ENCODE measurements at regions not wholly inside any gene's neighbourhood (a gene's known extent, or its start where the extent isn't known, plus 50 kb on each side); places are given as distances from the start of the nearest gene placed in this dataset.

DNA sequence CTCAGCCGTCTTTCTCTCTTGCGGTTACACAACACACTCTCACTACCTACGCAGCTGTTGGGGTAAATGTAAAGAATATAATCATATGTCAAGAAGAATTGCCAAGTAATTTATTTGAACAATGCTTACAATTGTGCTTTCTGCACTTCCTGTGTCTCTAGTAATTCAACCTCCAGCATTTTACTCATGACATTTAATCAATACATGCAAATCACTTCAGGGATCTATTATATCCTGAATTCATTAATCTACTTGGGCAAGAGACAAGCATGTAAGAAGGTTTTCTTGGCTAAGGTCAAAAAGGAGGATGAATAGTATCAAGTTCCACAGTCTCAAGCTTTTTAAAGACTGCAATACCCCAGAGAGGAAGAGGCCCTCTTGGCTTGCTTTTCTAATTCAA lies 562.9 kb upstream of the ADARB2 start:
- no peak for DNase-seq

DNA sequence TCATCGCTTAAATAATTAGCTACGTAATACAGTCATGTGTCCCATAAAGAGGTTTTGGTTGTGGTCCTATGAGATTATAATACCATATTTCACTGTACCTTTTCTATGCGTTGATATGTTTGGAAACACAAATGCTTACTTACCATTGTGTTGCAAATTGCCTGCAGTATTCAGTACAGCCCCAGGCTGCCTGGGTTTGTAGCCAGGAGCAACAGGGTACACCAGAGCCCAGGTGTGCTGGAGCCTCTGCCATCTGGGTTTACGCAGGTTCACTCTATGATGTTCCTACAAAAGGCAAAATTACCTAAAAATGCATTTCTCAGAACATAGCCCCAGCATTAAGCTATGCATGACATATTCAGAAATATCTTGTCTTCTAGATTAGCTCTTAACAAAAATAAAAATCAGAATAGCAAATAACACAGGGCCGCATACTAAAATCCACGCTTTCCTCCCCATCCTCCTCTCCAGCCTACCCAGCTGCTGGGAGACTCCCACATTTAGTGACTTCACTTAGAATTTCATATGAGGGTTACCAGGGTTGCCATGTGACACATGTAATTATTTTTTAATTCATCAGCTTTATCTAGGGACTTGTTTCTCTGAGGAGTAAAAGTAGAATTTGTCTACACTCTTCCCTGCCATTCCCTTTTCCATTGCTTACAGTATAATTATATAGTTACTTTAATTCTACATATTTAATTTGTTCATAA lies 559.0 kb upstream of the ADARB2 start:
- DNase-seq, result no peak

DNA sequence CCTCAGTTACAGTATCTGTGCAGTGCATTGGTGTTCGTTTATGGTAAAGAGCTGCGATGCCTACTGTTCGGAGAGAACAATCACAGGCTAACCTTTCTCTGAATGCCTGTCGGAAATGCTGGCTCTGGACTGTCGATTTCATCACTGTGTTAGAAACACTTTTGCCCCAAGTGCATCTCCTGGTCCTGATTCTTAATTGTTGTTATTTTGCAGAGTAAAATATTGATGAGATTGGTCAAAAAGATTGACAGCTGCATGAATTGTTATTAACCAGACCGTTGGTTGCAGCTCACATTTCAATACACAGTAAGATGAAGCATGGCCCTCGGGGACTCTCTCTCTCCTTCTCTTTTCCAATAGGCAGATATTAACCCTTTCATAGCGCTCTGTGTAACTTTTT lies 557.4 kb upstream of the ADARB2 start:
- no peak for DNase-seq

DNA sequence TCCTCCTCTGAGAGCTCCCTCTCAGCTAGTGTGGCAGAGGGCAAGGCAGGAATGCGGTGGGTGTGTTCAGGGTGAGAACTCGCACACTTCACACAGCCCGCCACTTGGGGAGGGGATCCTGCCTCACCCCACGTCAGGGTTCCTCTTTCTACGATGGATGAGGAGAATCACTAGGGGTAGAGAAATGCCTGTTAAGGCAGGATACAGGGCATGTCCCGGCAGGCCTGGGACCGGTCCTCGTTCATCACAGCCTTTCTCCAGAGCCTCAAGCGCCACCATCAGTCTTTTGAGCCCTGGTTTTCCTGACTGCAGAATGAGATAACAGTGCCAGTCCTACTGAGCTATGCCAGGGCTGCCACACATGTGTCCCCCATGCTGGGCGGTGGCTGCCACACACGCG lies 546.7 kb upstream of the ADARB2 start:
- no peak for DNase-seq

DNA sequence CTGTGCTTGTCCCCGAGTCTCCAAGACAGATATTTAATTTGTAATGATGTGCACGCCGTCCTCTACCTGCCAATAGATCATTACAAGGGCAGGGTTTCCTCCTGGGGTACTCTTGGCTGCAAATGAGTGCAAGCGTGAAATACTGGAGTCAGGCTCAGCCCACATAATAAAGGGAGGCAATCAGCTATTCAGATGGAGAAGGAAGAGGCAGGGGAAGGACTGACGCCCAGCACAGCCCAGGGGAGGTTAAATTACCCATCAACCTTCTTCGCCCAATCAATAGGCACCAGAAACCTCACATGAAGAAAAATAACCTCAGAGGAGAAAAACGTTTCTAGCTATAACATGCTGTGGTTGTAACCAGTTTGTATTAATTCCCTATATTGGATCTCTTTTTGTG lies 544.9 kb upstream of the ADARB2 start:
- DNase-seq, result no peak

DNA sequence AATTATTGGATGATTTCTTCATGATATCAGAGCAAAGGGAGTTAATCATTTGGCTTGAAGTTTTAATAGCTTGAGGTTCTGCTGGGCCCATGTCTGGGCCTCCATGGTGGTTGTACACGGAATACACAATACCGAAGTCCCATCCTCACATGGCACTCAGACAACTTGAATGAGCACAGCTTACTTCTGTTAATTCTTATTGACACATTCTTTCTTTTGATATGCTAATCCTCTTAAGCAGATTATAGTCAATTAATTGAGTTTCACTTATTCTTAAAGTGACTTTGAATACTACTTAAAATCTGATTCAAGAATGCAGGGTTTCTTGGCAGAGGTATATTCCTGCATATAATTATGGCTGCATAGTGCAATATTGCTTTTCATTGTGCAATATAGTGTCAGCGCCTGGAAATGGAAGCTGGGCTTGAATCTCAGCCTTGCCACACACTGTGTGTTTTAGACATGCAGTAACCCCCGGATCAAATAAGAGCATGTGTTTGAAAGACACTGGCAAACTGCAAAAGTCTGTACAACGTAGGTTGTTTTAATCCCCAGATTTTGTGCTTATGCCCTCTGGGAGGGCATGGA lies 543.5 kb upstream of the ADARB2 start:
- no peak for DNase-seq

DNA sequence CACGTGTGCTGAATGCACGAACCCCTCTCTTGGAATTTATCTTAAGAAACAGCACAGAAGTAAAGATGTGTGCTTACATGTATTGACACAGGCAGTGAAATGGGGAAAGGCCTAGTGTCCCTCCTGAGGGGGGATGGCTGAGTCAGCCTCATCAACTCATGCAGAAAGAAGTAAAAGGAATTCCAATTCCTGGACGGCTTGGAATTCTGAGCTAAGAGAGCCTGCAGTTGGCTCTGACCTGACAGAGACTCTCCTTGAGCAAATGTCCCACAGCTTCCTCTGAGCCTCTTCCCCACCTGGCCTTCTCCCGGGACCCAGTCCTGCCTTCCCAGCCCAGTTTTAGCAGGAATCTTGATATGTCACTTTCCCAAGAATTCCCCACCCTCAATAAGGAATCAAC lies 542.4 kb upstream of the ADARB2 start:
- DNase-seq, result no peak

DNA sequence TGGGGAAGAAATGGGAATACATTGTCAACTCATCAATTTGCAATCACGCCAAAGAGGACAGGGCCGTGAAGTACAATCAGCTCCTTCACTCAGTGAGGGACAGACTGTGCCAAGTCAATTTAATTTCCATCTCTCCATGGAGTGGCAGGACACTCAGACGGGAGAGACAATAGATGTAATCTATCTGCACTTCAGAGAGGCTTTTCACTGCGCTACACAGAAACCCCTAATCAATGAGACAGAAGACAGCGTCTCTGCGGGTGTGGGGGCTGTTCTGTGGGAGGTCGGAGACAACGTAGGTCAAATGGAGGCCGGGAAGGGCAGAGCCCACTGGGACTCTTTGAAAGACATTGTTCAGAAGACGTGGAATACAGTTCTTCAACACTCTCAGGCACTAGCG lies 541.0 kb upstream of the ADARB2 start:
- no peak for DNase-seq

DNA sequence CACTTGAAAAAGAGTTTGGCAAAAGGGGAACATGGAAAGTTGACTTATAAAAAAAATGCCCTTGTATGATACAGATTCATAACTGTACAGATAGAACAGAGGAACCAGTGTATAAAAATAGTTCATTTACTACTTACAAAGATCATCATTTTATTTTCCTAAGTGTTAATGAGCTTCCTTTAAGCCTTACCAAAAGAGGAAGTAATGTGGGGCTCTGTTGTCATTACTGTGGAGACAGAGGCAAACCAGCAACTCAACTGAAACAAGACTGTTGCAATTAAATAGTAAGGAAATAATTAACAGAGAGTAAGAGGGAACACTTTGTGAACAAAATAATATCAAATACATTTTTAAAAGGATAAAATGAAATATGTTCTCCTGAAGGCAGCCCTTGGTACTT lies 526.2 kb upstream of the ADARB2 start:
- DNase-seq, result no peak

DNA sequence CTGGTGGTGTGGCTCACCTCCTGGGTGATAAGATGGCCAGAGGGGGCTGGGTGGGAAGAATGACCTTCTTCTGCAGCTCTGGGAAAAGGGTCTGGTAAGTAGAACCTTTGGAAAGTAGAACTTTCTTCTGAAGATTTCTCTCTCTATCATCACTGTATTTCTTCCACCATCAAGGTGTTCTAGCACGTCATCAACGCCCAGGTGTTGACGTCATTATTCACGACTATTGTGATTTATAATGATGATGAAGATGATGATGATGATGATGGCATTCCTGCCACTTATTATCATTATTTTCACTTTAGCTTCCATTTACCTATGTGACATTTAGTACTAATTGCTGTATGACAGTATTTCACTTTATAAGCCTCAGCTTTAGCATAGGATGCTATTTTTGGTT lies 525.6 kb upstream of the ADARB2 start:
- DNase-seq, result no peak

DNA sequence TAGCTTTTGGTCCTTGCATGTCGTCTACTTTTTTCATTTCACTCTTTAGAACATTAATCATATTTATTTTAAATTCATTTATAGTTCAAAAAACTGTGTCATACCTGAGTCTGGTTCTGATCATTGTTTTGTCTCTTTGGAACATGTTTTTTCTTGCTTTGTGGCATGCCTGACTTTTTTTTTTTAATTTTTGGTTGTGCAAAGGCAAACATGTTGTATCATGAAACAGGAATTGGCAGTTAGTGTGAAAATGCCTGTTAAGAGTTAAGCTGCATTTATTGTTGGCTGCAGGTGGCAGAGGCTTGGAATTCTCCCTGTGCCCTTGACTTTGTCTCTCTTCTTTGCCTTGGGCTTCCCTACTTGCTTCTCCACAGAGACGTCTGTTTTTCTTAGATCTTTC lies 525.0 kb upstream of the ADARB2 start:
- DNase-seq, result no peak

DNA sequence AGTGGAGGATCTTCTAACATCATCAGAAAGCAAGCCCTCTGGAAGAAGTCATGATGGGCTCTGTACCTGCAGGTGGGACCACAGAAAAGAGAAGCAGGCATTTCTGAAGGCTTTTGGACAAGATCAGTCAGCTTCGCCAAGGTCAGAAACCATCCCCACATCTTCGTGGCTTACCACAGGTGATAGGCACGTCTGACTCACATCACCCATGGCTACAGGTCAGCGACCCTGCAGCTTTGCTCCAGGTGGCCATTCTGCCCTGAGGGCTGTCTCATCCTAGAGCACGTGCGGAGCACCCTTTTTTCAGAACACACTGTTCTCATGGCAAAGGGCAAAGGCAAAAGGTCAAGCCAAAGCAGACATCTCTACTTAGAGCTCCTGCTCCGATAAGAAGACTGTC lies 518.9 kb upstream of the ADARB2 start:
- DNase-seq, result no peak

DNA sequence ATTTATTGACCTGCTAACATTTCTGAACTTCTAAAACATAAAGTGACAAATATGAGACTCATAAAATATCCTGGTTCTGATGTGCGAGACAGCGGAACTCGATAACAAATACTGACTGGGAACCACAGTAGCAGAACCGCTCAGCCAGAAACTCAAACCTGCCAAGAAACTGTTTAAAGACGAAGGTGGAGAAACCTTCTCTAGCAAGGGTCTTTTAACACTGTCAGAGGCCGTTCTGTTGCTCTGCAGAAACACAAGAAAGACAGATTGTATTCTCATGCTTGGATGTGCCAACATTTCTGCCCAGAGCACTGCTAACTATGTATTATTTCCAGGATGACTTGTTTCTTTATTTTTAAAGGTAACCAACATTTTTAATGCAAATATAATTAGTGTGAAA lies 514.8 kb upstream of the ADARB2 start:
- no peak for DNase-seq

DNA sequence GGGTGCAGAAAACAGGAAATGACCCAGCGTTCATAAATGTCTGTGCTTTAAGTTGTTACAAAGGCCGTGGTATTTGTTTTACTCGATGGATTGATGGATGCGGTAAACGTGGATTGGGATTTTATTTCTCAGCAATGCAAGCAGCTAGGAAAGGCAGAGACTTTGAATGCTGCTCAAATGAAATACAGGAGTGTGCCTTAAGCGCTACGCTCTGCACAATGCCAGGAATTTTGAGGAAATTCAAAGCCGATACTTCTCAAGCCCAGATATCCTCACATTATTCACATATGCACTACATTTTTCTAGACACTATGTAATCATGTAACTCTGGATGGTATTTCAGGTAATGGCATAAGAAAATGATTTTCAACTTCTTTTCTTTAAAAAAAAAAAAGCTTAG lies 514.3 kb upstream of the ADARB2 start:
- no peak for DNase-seq

DNA sequence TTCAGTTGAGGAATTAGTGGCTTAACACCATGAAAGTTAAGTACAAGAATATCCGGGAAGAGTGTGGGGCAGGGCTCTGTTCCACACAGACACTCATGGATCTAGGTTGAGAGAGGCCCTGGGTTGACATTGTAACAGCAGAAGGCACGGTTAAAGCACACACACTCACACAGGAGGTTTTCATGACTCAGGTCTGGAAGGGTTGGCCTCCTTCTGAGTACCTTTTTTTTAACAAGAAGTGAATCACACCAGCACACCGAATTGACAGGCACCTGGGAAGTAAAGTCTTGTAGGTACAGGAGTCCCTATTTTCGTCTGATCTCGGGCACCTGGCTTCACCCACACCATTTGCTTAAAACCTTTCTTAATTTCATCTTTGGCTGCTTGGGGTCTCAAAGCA lies 509.4 kb upstream of the ADARB2 start:
- no peak for DNase-seq

DNA sequence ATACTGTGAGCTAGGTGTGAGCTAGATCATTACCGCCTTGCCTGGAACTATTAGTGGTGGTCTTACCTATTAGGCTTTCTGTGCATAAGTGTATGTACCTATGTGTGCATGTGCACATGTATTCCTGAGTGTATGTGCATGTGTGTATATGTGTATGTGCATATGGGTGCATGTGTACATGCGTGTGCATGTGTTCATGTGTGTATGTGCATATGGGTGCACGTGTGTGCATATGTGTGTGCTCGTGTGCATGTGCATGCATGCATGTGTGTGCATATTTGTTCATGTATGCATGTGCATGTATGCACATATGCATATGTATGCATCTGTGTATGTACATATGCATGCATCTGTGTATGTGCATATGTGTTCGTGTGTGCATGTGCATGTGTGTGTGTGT lies 508.3 kb upstream of the ADARB2 start:
- DNase-seq, result no peak

DNA sequence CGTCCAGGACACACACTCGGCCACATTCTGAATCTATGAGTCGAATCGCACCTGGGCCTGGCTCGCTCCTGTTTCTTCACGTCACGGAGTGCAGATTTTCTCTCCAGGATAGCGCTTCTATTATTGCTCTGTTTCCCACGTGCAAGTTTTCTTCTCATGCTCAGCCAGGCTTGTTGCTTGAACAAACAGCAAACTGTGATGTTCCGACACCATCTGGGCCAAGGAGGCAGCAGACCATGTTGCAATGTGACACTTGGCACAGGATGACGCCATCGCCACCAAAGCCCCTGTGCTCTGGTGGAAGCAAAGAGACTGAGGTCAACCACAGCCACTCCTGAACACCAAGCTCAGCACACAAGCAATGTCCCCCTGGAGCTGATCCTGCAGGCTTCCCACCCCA lies 507.1 kb upstream of the ADARB2 start:
- DNase-seq, result no peak

DNA sequence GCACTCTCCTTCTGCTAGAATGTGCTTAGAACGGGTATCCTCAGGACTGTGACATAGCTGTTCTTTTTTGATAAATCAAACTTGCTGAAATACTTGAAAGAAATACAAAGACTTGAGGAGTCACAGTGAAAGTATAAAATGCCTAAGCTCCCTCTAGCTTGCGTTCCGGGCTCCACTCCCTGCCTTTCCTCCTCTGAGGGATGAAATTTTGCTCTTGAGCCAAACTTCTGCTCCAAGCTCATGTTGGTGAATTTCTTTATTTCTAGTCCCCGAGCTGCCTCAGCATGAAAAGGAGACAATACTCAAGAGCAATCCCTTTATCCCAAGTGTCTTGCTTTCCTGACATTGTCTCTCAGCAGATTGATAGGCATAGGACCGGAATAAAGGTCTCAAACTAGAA lies 499.6 kb upstream of the ADARB2 start:
- DNase-seq, result no peak

DNA sequence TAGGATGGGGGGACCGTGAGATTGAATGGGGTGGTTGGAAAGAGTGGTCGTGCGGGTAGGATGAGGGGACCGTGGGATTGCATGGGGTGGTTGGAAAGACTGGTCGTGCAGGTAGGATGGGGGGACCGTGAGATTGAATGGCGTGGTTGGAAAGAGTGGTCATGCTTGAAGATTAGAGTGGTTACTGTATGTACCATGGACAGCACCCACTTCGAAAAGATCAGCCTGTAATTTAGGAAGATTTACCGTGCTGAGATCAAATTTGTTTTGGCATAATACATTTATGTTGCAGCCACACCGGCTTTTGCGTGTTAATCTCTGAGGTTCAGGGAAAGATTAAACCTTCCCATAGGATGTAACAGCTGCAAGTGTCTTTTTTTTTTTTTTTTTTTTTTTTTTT lies 495.2 kb upstream of the ADARB2 start:
- DNase-seq, result no peak

DNA sequence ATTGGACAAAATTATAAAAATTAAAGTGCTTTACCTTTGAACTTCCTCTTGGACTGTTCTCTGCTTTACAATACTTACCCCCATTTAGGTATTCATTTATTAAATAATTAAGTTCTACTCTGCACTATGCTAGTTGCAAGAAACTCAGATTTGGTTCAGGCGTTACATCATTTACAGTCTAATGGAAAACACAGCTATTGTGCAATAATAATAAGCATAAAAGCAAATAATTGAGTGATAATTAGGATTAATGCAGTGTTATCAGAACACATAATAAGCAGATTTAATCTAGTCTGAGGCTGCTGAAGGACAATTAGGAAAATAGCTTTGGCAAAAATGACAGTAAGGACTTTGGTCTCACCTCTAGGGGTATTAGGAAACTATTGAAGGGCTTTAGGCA lies 493.2 kb upstream of the ADARB2 start:
- no peak for DNase-seq

DNA sequence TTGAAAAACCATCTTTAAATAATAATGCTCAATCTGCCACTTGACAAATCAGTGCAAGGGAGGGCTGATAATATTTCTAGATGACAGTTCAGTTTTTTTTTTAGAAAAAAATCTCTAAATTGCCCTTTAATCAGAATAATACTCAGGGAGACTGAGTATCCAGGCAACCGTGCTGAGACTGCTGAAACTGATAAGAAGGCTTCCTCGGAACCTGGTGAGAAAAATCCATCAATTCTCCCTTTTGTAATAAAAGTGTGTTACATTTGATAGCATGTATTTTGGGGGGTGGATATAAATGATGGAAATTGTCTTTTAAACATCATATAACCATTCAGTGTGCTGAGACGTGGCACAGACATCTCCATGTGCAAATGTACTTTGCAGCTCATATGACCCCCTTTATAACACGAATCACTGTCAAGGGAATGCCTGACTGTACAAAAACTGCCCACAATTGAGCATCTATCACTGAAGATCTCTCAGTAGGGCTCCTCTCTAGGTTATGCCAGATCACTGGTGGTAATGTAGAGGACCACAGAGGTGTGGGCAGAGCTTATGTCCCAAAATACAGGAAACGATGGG lies 491.1 kb upstream of the ADARB2 start:
- DNase-seq, result no peak

DNA sequence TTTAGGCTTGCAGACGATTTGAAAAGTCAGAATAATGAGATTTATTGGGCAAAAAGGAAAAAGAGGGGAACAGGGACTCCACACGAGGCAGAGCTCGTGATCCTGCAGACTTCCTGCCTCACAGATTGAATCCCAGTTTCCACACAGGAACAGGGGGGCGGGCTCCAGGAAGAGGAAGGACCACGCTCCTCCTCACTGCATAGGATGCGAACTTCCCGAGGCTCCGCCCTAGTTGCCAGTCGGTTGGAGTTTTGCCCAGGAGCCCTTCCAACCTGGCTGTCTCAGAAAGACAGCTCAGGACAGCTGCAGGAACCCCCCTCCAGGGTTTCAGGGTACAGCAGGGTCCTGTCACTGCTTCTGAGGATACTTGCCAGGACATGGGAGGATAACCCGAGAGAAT lies 488.3 kb upstream of the ADARB2 start:
- DNase-seq, result no peak

DNA sequence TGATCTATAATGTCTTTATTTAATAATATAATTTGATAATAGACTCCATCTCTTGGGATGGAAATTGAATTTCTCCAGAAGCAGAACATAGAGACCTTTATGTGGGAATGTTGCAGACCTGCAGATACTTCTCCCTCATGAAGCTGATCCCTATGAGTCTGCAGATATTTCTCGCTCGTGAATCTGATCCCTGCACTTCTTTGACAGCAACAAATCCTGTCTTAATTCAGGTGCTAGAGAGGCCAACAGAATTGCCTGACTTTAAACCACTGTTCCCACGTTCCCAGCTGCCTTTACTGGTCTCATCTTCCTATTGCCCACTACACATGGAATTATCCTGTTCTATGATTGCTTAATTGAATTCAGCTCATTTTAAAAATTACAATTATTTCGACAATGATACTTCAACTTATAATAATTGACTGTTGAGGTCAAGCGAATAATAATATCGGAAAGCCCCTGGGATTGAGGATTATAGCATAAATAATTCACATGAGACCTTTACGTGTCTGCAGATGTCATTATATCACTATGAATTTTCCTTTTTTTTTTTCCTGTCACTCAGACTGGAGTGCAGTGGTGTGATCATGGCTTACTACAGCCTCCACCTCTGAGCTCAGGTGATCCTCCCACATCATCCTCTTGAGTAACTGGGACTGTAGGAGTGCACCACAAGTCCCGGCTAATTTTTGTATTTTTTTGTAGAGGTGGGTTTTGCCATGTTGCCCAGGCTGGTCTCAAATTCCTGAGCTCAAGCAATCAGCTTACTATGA lies 486.4 kb upstream of the ADARB2 start:
- no peak for DNase-seq

DNA sequence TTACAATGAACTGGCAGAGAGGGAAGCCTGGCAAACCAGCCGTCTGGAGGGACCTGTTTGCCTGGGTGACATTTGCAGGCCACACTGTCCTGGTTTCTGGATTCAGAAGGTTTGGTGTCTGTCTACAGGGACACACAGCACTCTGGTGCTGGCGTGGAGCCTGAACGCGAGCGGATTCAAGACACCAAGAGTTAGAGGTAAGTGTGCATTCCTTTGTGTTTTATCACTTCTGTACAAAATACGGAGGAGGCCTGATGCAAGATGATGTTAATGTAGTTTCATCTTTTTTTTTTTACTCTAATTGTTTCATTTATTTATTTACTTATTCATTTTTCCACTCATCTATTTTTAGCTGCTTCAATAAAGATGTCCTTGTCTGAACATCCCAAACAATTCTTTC lies 485.3 kb upstream of the ADARB2 start:
- DNase-seq, result no peak
